ENCODE measurements at regions not wholly inside any gene's neighbourhood (a gene's known extent, or its start where the extent isn't known, plus 50 kb on each side); places are given as distances from the start of the nearest gene placed in this dataset.

GRCh38 chr2:146251328-146251727 is 1593.5 kb upstream of the ACVR2A start (continued):
- TF ChIP-seq, protein P1, sequence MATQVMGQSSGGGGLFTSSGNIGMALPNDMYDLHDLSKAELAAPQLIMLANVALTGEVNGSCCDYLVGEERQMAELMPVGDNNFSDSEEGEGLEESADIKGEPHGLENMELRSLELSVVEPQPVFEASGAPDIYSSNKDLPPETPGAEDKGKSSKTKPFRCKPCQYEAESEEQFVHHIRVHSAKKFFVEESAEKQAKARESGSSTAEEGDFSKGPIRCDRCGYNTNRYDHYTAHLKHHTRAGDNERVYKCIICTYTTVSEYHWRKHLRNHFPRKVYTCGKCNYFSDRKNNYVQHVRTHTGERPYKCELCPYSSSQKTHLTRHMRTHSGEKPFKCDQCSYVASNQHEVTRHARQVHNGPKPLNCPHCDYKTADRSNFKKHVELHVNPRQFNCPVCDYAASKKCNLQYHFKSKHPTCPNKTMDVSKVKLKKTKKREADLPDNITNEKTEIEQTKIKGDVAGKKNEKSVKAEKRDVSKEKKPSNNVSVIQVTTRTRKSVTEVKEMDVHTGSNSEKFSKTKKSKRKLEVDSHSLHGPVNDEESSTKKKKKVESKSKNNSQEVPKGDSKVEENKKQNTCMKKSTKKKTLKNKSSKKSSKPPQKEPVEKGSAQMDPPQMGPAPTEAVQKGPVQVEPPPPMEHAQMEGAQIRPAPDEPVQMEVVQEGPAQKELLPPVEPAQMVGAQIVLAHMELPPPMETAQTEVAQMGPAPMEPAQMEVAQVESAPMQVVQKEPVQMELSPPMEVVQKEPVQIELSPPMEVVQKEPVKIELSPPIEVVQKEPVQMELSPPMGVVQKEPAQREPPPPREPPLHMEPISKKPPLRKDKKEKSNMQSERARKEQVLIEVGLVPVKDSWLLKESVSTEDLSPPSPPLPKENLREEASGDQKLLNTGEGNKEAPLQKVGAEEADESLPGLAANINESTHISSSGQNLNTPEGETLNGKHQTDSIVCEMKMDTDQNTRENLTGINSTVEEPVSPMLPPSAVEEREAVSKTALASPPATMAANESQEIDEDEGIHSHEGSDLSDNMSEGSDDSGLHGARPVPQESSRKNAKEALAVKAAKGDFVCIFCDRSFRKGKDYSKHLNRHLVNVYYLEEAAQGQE (IDR thresholded peaks at IDR 0.05; ENCODE audit: low read depth) = no peak
- TF ChIP-seq EZH2phosphoT487 (IDR thresholded peaks at IDR 0.05; ENCODE audit: borderline replicate concordance) = no peak

DNA sequence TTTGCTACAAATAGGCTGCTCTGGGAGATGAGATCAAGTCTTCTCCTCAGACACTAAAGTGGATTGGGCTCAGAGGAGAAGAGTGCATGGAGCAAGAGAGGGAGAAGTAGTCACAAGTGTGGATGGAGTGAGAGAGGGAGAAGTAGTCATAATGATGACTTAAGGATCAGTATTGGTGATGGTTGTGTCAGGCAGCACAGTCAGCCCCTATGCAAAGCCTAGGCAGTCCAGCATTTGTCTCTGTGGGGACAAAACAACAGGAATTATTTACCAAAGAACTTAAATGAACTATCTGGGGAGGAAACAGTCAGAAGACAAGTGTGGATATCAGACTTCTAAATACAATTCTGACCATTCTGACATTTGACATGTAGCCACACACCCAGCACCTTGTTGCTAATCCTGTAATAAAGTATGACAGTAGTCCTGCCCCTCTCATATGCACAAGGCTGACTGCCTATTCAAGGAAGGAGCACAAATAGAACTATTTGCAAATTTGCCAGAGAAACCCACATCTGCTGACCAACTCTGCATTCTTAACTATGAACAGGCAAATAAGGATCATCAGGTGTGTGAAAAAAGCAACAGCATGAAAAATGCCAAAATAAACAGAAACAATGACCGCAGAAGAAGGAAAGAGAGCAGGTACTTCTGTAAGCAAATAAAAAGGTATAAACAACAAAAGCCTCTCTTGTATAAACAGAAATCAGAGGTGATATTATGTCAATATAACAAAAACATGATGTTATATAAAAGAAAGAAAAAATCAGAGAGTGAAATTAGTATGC is 1597.9 kb upstream of the ACVR2A start:
- H3K4me1 ChIP-seq (ENCODE audit: control insufficient read depth in 1 of 2, insufficient read depth in 2 of 2, low read length in 2 of 2) = no peaks in the 10 kb centered on the region
- CTCF ChIA-PET = interaction anchor here (0.7 kb wide), 1 partner anchor 691 kb away, joined by 3 read pairs; no protein-coding TSS in a partner anchor

More for the DNA sequence above, 1597.9 kb upstream of the ACVR2A start:
- Histone ChIP-seq H3K27me3 (ENCODE audit: insufficient read depth, low read length) (no peaks in the 10 kb centered on the region), H2AFZ (ENCODE audit: low read depth, low read length, poor library complexity, severe bottlenecking) (no peak overlapping the region), H3K9me2 (ENCODE audit: insufficient read depth) (no peaks in the 10 kb centered on the region), H4K20me1 (ENCODE audit: insufficient read depth) (no peaks in the 10 kb centered on the region), H3K27ac (ENCODE audit: low read depth, low read length) (no peak overlapping the region), H3K9me3 (ENCODE audit: control insufficient read depth in 1 of 2, insufficient read depth in 1 of 2, low read depth in 1 of 2, low read length in 2 of 2) (no peaks in the 10 kb centered on the region), H3K4me2 (ENCODE audit: low read length) (no peak overlapping the region), H3K36me3 (ENCODE audit: control insufficient read depth in 1 of 2, insufficient read depth in 2 of 2, low read length in 2 of 2) (no peaks in the 10 kb centered on the region), H3K4me3 (replicated peaks in 1 of 2; ENCODE audit: low read depth in 1 of 2, low read length in 2 of 2) (no peak overlapping the region), H3K9ac (ENCODE audit: low read length) (no peak overlapping the region), H3K79me2 (ENCODE audit: insufficient read depth, low read length) (no peaks in the 10 kb centered on the region)
- DNase-seq (ENCODE audit: low read depth, low spot score) (no peak), ATAC-seq (no peak)
- BruUV-seq (replicated peaks) = no TSS peak
- ChIA-PET POLR2A (no interaction called here), RAD21 (ENCODE audit: low non-redundant PET in 1 of 2, low total read pairs in 2 of 2, uncharacterized antibody in 2 of 2, unreplicated experiment in 2 of 2) (no interaction called here)
- TF ChIP-seq TCF7L2 (IDR thresholded peaks at IDR 0.05; ENCODE audit: borderline replicate concordance, extremely low read depth, insufficient read depth, insufficient read length) = no peak
- no peak for TF ChIP-seq CBX3 (IDR thresholded peaks at IDR 0.05; ENCODE audit: low read depth)
- TF ChIP-seq FOSL1 (IDR thresholded peaks at IDR 0.05; ENCODE audit: low read depth) = no peak
- TF ChIP-seq SRF (IDR thresholded peaks at IDR 0.05; ENCODE audit: low read depth) = no peak
- TF ChIP-seq, protein P1 (IDR thresholded peaks at IDR 0.05; ENCODE audit: low read depth) = no peak
- no peak for TF ChIP-seq CEBPB (IDR thresholded peaks at IDR 0.05; ENCODE audit: low read depth)
- intact Hi-C loops (cut with micrococcal nuclease) = no loop called here
